ENCODE measurements at regions not wholly inside any gene's neighbourhood (a gene's known extent, or its start where the extent isn't known, plus 50 kb on each side); places are given as distances from the start of the nearest gene placed in this dataset.
"Not testable (repeated sequence)": the region's sequence is repeated elsewhere in the genome, so short reads cannot be mapped to it uniquely, and the experiment has no call there.

- no peak for DNase-seq
These were observed 195.5 kb downstream of the ANXA1 start for GRCh38 chr9:73347123-73347522.

- DNase-seq: no peak
These were observed 196.1 kb downstream of the ANXA1 start for GRCh38 chr9:73347720-73348119.

GRCh38 chr9:73348471-73348870, 196.8 kb downstream of the ANXA1 start:
- no peak for DNase-seq

GRCh38 chr9:73349476-73349875, 197.8 kb downstream of the ANXA1 start:
- no peak for DNase-seq

GRCh38 chr9:73357607-73358006, 205.9 kb downstream of the ANXA1 start:
- DNase-seq: no peak

- no peak for DNase-seq
These were observed 218.4 kb downstream of the ANXA1 start for GRCh38 chr9:73370053-73370452.

GRCh38 chr9:73371801-73372200, 220.1 kb downstream of the ANXA1 start:
- no peak for DNase-seq

GRCh38 chr9:73380411-73380810, 228.7 kb downstream of the ANXA1 start:
- no peak for DNase-seq

- no peak for DNase-seq
These were observed 250.7 kb downstream of the ANXA1 start for GRCh38 chr9:73402081-73403028.

GRCh38 chr9:73411494-73411893, 259.8 kb downstream of the ANXA1 start:
- DNase-seq: no peak

GRCh38 chr9:73412874-73413273, 261.2 kb downstream of the ANXA1 start:
- no peak for DNase-seq

GRCh38 chr9:73423891-73424290, 272.2 kb downstream of the ANXA1 start:
- no peak for DNase-seq

- DNase-seq: no peak
These were observed 274.6 kb downstream of the ANXA1 start for GRCh38 chr9:73426269-73426668.

- DNase-seq: no peak
These were observed 283.2 kb downstream of the ANXA1 start for GRCh38 chr9:73434826-73435225.

- no peak for DNase-seq
These were observed 286.1 kb downstream of the ANXA1 start for GRCh38 chr9:73437758-73438157.

GRCh38 chr9:73439839-73440238, 288.2 kb downstream of the ANXA1 start:
- not testable (repeated sequence) for DNase-seq

GRCh38 chr9:73441223-73441622, 289.6 kb downstream of the ANXA1 start:
- no peak for DNase-seq

- DNase-seq: no peak
These were observed 290.5 kb downstream of the ANXA1 start for GRCh38 chr9:73441890-73442818.

GRCh38 chr9:73444821-73445220, 293.2 kb downstream of the ANXA1 start:
- DNase-seq: no peak

GRCh38 chr9:73445384-73445783, 293.7 kb downstream of the ANXA1 start:
- DNase-seq: not testable (repeated sequence)

- no peak for DNase-seq
These were observed 294.6 kb downstream of the ANXA1 start for GRCh38 chr9:73446306-73446705.

GRCh38 chr9:73451003-73451402, 299.3 kb downstream of the ANXA1 start:
- no peak for DNase-seq

GRCh38 chr9:73459817-73460216, 308.2 kb downstream of the ANXA1 start:
- DNase-seq: no peak

GRCh38 chr9:73468716-73469115, 317.1 kb downstream of the ANXA1 start:
- DNase-seq: no peak
